ENCODE measurements at regions not wholly inside any gene's neighbourhood (a gene's known extent, or its start where the extent isn't known, plus 50 kb on each side); places are given as distances from the start of the nearest gene placed in this dataset.
"Not testable (repeated sequence)": the region's sequence is repeated elsewhere in the genome, so short reads cannot be mapped to it uniquely, and the experiment has no call there.

DNA sequence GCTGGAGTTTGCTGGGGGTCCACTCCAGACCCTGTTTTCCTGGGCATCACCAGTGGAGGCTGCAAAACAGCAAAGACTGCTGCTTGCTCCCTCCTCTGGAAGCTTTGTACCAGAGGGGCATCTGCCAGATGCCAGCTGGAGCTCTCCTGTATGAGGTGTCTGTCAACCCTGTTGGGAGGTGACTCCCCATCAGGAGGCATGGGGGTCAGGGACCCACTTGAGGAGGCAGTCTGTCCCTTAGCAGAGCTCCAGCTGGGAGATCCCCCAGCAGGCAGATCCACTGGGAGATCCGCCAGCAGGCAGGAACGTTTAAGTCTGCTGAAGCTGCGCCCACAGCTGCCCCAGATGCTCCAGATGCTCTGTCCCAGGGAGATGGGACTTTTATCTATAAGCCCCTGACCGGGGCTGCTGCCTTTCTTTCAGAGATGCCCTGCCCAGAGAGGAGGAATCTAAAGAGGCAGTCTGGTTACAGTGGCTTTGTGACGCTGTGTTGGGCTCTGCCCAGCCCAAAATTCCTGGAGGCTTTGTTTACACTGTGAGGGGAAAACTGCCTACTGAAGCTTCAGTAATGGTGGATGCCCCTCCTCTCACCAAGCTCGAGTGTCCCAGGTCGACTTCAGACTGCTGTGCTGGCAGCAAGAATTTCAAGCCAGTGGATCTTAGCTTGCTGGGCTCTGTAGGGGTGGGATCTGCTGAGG, 260.5 kb upstream of the SLC8A1 start:
- DNase-seq, result not testable (repeated sequence)

DNA sequence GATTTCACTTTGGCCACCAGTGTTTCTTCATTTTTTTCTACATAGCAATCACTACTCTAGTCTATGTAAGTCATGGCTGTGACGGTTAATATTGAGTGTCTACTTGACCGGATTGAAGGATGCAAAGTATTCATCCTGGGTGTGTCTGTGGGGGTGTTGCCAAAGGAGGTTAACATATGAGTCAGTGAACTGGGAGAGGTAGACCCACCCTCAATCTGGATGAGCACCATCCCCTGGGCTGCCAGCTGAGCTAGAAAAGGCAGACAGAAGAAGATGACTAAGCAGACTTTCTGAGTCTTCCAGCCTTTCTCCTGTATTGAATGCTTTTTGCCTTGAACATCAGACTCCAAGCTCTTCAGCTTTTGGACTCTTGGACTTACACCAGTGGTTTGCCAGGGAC, 265.0 kb upstream of the SLC8A1 start:
- DNase-seq, result no peak

DNA sequence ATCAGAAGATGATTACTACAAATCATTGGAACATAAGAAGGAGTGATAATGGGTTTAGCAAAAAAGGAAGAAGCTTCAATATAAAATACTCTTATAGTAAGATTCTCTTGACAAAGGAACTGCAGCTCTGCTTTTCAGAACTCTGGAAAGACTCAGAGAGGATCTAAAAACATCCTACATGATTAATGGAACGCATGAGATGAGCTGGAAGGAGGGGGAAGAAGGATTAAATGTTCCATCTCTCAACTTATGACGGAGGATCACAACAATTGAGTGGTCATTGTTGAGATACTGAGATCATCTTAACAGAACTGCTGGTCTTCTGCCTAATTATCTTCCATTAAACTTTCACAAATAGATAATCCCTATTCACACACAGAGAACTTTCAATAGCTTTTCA, 267.5 kb upstream of the SLC8A1 start:
- DNase-seq, result no peak

DNA sequence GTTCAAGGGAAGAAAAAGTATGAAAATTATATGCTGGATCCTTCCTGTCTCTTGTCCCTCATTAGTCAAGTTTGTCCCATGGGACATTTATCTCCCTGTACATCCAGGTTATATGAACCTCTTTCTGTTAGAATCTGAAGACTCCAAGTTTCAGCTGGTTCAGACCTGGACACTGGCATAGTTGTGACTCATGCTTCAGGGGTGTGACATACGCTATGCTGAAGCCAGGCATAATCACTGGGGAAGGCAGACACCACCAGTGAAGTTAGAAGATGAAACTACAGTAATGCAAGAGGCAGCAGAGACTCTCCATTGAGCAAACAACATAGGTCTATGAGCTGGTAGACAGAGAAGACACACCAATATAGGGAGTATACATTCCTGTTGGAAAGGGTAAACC, 269.7 kb upstream of the SLC8A1 start:
- no peak for DNase-seq

DNA sequence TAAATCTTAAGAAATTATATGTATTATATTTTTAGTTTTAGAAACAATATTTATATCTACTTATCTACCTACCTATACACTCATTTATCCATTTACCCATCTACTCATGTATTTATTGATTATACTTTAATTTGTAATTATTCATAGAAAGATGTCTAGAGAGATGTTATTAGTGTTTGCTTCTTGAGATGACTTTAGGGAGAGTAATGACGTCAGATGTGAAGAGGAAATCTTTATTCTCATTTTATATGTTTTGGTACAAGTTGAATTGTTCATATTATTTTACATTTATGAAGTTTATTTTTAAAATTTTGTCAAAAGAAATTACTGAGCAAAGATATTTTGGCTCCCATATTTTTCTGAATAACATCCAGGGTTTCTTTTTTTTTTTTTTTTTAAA, 271.3 kb upstream of the SLC8A1 start:
- no peak for DNase-seq

DNA sequence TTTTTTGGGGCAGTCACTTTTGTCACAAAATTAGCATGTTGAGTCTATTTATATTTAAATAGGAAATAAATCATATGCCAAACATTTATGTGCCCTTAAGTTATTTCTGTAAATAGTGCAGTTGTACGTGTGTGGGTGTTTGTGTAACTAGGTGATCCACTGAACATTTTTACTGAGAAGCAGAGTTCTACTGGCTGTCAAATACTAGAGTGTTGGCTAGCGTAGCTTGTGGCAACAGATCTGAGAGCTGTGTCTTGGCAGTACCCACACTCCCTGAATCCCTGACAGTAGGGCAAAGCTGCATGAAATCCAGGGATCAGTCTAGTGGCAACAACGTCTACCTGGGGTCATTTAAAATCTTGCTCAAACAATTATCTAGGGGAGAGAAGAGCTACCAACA, 273.1 kb upstream of the SLC8A1 start:
- DNase-seq, result no peak

DNA sequence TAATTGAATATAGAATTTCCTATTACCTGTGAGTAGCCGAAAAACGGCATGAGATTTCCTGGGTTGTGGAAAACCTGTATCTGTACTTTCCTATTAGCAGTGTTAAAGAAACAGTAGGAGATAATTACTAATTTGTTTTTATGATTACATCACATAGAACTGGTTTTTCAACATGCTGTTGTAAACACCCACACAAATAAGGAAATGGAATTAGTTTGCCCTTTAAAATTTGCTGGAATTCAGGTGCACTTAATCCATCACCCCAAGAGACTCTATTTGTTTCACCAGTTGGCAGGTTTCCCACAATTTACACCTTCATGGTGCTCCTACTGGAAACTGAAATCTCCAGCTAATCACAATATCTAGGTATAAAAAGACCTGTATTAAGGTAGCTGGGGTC, 274.1 kb upstream of the SLC8A1 start:
- DNase-seq, result no peak

DNA sequence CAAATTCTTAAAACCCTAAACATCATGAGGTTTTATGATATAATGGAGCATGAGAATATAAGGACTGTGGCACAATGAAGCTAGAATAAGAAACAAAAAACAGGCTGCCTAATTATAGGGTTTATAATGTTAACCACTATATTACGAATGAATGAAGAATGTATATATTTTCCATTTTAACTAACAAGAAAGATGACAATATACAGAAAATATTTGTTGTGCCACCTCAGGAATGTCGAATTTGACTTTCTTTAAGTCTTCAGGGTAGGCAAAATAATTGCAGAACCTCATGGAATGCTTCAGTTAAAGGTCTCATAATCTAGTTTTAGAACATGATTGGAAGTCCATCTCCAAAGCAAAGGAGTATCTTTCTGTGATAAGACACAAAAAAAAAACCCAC, 282.9 kb upstream of the SLC8A1 start:
- DNase-seq, result no peak

DNA sequence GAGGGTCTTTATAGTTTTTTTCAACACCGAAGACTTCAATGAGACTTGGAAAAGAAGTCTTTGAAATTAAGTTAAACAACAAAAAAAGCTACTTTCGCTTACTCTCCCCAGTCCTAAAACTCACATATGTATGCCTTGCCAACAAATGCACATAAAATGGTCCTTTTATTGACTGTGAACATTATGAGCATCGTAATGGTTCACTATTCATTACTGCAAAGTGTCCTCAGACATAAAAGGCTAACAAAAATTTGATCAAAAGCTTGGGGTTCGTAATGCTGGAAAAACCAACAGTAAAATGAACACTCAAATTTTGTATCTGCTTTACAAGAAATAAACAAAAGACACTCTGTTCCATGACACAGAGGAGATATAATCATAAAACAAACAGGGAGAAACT, 285.3 kb upstream of the SLC8A1 start:
- no peak for DNase-seq

DNA sequence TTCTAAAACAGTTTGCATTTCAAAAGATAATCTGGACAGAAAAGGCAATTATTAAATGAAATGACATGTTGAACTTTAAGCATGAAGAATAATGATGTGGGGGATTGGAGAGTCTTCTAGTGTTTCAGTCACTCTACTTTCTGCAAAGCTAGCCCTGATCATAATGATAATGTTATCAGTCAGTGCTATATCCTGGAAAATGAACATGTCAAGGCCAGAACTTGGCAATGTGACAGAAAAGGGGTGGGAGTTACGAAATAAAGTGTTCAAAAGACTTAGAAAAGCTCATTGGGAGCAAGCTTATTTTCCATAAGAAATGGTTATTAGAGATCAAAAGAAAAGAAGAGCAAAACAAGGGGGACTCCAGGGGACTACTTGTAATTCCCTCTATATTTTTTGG, 288.5 kb upstream of the SLC8A1 start:
- DNase-seq, result no peak

DNA sequence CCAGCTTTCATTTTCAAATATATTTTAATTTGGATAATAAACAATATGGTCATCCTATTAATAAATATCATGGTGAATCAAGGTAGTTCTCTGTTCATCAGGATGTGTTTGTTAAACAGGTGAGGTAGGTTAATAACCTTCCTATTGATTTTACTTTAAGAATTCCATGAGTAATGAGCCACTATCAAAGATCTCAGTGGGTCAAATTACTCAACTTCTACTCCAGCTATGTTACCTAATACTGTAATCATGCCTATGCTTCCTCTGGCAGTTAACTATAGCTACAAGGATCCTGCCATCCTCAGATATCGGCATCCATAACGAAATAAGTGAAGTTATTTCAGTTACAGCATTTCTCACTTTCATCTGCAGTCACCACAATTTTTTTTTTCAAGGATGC, 289.6 kb upstream of the SLC8A1 start:
- DNase-seq, result no peak

DNA sequence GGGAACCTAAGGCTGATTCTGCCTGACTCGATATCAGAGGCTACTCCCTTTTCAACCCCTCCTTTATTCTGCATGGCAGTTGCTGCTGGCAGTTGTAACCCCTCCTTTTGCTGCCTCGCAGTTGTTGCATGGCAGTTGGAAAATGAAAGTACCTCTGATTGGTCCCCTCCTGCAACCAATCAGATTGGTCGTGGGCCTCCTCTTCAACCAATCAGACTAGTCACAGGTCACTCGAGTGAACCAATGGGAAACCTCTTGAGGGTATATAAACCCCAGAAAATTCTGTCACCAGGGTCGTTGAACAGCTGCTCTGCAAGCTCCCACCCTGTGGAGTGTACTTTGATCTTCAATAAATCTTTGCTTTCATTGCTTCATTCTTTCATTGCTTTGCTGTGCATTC, 294.3 kb upstream of the SLC8A1 start:
- no peak for DNase-seq

DNA sequence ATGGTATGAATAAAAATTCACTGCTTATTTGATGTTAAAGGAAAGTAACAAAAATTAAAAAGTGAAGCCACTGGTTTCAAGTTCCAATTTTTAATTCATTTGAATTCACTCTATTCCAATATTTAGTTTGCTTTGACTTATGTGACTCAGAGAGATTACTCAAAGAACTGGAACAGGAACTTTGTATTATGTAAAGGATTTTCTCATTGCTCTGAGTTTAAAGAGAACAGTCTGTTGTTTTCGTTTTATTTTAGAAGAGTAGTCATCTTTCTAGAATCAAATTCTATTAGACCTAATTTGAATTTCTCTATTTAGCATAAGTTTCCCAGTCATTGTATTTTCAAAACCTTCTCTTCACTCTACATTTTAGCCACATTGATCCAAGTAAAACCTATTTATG, 300.1 kb upstream of the SLC8A1 start:
- DNase-seq, result no peak

DNA sequence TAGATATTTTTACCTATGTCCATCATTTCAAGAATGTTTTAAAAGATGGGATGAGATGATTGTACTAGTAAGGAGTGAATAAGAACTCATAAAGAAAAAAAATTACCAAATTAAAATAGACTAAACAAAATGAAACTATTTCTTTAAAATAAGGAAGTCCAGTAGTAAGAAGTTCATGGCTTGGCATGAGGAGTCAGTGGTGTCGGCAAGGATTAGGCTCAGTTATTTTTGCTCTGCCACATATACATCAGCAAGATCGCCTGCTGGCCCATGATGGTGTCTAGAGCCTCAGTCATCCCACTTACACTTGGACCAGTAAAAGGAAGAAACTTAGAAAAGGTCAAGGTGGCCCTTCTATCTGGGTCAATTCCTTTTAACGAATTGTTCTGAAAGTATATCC, 300.9 kb upstream of the SLC8A1 start:
- no peak for DNase-seq

DNA sequence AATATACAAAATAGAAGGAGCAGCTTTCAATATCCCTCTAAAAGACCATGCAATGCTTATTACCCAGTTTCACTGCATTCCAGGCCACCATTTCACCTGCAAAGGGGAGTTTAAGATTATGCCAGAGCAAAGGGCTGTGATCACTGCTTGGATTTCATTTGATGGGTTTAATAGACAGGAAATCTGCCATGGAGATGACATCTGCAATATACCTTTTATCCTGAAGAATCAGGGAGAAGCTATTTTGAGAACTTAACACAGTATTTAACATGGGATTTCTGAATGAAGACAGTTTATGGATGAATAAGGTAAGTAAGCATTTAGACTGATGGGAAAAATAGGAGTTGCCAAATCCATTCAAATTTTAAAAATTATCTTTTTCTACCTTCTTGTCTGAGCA, 303.0 kb upstream of the SLC8A1 start:
- DNase-seq, result no peak

DNA sequence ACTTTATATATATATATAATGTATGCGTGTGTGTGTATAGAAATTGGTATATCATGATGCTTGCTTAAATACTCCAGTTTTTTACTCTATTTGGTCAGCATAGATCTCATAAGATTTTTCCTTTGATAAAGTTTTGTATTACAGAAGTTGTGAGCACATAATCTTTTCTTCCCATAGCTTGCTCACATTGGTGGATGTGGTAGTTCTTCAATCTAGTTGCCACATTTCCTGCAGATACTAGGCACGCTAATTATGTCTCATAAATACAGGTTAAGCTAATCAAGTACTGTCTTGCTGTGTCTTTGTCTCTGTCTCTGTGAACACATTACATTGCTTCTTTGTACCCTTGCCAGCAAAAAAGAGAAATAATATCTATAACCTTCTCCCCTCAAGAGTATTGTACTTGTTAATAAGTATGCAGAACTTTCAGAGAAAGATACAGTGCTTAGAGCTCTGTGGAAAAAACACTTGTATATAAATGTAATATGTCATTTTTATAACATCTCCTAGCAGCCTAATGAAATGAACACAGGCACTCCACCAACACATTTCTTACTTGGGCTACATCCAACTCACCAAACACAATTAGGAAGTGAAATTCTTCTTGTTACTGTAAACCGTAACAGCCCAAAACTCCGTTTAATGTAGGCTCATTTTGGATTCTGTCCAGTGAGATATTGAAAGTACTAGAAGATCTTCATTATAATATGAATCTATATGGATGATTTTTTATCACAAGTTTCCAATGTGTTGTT, 306.7 kb upstream of the SLC8A1 start:
- no peak for DNase-seq

DNA sequence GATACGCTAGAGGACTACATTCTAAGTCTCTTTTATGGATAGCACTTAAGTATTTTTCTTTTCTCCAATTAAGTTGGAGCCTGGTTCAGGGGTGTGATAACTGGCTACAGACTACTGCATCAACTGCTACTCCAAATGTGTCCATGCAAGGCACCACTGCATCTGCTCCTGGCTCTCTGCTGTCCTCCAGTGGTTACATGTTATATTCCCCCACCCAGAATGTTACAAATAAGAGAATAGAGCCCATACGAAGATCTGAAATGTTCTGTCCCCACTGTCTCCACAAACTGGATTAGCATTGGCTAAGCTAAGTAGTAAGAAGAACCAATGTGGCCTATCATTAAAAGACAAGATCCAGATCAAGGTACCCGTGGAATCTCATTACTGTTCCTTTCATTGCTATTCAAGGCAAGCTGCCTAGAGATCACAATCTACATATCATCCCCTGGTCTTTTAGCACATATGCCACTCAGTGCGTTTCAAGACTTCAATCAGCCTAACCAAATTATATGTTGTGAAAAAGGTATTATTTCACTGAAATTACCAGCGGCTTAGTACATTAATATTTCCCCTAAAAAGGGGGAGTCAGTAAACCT, 308.3 kb upstream of the SLC8A1 start:
- no peak for DNase-seq

DNA sequence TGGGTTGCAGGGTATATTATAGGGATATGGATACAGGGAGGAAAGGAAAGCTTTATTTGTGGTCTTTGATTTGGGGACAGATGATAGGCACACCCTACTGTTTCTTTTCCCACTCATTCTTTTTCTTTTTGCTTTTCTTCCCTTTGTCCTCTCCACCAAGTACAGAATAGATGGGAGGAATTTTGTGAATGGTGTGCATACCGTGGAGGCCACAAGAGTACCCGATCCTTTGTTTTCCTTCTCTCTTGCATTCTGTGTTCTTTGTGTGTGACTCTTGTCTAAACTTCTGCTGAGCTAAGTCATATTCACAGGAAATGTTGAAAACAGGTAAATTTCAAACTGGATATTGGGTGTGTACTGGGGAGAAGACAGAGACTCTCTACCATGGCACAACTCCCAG, 321.4 kb upstream of the SLC8A1 start:
- DNase-seq, result no peak

DNA sequence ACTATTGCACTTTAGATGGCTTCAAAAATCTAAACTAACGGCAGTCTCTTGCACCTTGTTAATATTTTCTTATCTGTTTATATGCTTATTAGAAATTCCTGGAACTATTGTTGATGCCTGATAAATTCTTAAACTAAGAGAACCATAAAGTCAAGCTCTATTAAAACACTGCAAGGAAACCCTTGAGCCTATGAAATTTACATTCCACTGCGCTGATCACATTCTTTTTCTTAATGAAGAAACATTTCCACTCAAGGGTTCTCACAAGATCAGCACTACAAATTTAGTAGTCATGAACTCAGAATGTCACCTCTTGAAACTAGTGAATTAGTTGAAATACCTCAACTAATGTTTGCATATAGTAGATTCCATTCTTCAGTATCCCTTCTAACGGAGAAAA, 331.8 kb upstream of the SLC8A1 start:
- DNase-seq, result no peak

DNA sequence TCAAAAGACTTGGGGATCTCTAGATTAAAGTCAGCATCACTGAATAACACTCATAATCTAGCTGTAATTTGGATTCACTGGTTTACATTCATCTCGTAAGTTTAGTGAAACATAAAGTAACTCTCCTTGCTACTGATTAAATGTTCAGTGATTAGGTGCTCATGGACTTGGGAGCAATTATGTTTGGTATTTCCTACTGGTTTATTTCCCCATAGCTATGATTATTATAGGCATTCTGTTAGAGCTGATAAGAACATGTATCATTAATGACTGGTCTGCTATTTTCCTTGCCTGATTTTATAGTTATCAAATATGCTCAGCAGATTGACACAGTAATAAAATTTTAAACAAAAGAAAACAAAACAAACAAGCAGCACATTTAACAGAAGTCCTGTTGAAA, 334.7 kb upstream of the SLC8A1 start:
- DNase-seq, result no peak

DNA sequence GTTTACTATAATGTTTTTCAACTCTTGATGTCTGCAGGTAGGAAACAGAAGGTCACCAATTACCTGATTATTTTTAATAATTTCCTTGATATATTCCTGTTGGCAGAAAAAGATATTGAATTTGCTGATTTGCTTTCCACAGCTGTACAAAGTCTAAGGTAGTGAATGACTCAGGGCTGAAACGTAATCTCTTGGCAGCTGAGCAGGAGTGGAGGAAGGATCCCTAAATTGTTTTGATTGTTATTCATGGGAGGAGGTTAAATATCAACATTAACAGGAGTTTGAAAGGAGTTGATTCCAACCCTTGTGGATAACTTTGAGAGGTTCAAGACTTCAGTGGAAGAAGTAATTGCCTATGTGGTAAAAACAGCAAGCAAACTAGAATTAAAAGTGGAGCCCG, 345.2 kb upstream of the SLC8A1 start:
- no peak for DNase-seq

DNA sequence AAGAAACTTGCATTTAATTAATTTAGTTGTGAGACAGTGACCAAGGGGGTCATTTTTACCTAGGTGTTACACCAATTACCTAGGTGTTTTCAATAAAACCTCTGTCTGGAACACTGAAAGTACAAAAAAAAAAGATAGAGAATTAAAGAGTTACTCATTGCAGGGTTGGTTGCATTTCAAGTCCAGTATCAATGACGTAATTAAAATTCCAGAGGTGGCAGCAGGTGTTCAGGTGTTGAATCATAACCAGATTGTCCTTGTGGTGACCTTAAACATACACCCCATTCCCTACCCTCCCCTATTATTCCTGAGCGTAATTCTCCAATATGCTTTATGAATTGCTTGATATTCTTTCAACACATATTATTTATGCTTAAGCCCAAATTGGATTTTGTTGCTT, 352.0 kb upstream of the SLC8A1 start:
- no peak for DNase-seq

DNA sequence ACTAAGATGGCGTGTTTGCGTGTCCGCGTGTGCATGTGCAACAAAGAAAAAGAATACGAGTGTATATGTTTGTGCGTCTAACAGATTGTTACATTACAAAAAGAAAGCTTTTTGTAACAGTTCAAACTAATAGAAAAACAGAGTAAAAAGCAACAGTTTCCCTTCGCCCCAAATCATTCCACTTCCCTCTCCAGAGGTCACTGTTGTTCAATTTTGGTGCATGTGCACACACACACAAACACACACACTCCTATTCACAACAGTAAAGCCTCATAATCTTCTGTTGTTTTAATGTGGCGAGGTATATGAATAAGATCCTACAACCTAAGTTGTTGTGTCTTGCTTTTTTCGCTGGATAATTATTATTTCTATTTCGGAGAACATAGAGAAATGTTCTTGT, 357.3 kb upstream of the SLC8A1 start:
- DNase-seq, result no peak

DNA sequence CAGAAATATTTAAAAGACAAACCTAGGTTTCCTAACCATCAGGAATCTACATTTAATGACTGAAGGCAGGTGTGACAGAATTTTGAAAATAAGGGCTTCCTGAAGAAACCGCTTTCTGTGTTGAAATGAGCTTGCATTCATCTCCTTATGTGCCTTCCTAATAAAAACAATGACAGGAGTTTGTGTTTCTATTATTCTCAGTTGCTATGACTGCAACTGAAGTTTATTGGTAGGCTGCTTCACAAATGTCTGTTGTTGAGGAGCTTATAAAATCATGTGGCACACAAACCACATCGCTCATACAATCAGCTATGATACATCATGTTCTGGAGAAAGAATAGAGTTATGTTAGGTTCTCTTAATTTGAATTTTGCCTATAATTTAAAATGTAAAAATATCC, 362.7 kb upstream of the SLC8A1 start:
- no peak for DNase-seq

DNA sequence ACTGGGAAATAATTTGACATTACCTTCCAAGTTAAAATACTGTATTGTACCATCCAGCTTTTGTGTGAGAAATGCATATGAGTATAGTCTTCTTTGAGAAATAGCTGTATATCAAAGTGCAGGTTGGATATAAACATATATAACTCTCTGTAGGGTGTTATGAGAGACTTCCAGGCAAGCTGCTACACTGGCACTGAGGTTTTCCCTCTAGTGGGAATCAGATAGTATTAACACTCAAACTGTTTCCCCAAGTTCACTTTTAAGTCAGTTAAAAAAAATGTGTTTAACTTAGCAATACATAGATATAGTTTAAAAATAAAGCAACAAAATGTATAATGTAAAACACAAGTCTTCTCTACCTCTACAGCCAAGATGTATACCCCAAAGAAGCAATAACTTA, 368.4 kb upstream of the SLC8A1 start:
- no peak for DNase-seq
